Liver (tissue), 8 donors: ENCODE measurements at regions not wholly inside any gene's neighbourhood (a gene's known extent, or its start where the extent isn't known, plus 50 kb on each side); places are given as distances from the start of the nearest gene placed in this dataset.

ENCODE experiments used
- DNase-seq: peaks from one replicate; pipeline ENCODE4 v3.0.0-alpha.2; 2017; ENCODE audit warnings: low spot score
- H3K27ac ChIP-seq, 2 donors: one replicate each; pipeline ENCODE4 v1.7.0; 2013; ENCODE audit warnings: inconsistent platforms in 2 of 2, low read length in 2 of 2, control low read depth in 1 of 2, low read depth in 1 of 2, mild to moderate bottlenecking in 1 of 2
- H3K27me3 ChIP-seq, 4 donors: one replicate each; pipeline versions ENCODE4 v1.6.1 to v1.7.0; 2013; ENCODE audit warnings: low read length in 3 of 4, inconsistent platforms in 1 of 4, mild to moderate bottlenecking in 1 of 4, moderate library complexity in 1 of 4; ENCODE audit not compliant: control insufficient read depth in 4 of 4, insufficient read depth in 4 of 4
- H3K36me3 ChIP-seq, 4 donors: one replicate each; pipeline versions ENCODE4 v1.6.1 to v1.7.0; 2013; ENCODE audit warnings: low read length in 3 of 4, mild to moderate bottlenecking in 3 of 4, low read depth in 1 of 4, moderate library complexity in 1 of 4; ENCODE audit not compliant: control insufficient read depth in 4 of 4, insufficient read depth in 3 of 4
- H3K4me1 ChIP-seq, 4 donors: one replicate each; pipeline versions ENCODE4 v1.6.1 to v1.7.0; 2013; ENCODE audit warnings: low read length in 3 of 4, mild to moderate bottlenecking in 3 of 4, moderate library complexity in 1 of 4; ENCODE audit not compliant: control insufficient read depth in 4 of 4, insufficient read depth in 4 of 4
- H3K4me3 ChIP-seq, 3 donors: one replicate each; pipeline versions ENCODE4 v1.6.1 to v1.7.0; 2013; ENCODE audit warnings: low read length in 3 of 3, control low read depth in 1 of 3, low read depth in 1 of 3, mild to moderate bottlenecking in 1 of 3
- H3K9ac ChIP-seq, 2 donors: one replicate each; pipeline ENCODE4 v1.7.0; 2013; ENCODE audit warnings: low read length in 2 of 2, mild to moderate bottlenecking in 2 of 2, moderate library complexity in 2 of 2, control low read depth in 1 of 2, low read depth in 1 of 2
- H3K9me3 ChIP-seq, 4 donors: one replicate each; pipeline versions ENCODE4 v1.6.1 to v1.7.0; 2013; ENCODE audit warnings: low read length in 3 of 4; ENCODE audit not compliant: control insufficient read depth in 4 of 4
- ATF3 ChIP-seq: IDR thresholded peaks from 2 replicates; pipeline ENCODE4 v1.6.1; 2016; ENCODE audit warnings: antibody characterized with exemption
- CTCF ChIP-seq: fragments of 150-350 bp; IDR thresholded peaks from 2 replicates; pipeline ENCODE4 v1.5.1; 2017; ENCODE audit warnings: improper control_type of control experiment, low read depth, low read length; ENCODE audit not compliant: missing input control
- EGR1 ChIP-seq, 2 donors: IDR thresholded peaks; 2 replicates each; pipeline ENCODE4 v1.6.1; 2016 to 2018; ENCODE audit warnings: antibody characterized with exemption in 2 of 2, low read depth in 2 of 2
- FOXA1 ChIP-seq: IDR thresholded peaks from 2 replicates; pipeline ENCODE4 v1.6.1; 2016; ENCODE audit warnings: antibody characterized with exemption
- FOXA2 ChIP-seq: IDR thresholded peaks from 2 replicates; pipeline ENCODE4 v1.6.1; 2016; ENCODE audit warnings: antibody characterized with exemption
- GABPA ChIP-seq, 2 donors: IDR thresholded peaks in 1 of 2; conservative IDR thresholded peaks in 1 of 2; 2 replicates each; pipeline ENCODE4 v1.6.1; 2016; ENCODE audit warnings: antibody characterized with exemption in 2 of 2, mild to moderate bottlenecking in 1 of 2, moderate library complexity in 1 of 2
- HNF4A ChIP-seq, 2 donors: conservative IDR thresholded peaks; 2 replicates each; pipeline ENCODE4 v1.6.1; 2016; ENCODE audit warnings: antibody characterized with exemption in 2 of 2, mild to moderate bottlenecking in 2 of 2
- HNF4G ChIP-seq: IDR thresholded peaks from 2 replicates; pipeline ENCODE4 v1.6.1; 2016; ENCODE audit warnings: antibody characterized with exemption
- JUND ChIP-seq, 2 donors: IDR thresholded peaks; 2 replicates each; pipeline ENCODE4 v1.6.1; 2016; ENCODE audit warnings: antibody characterized with exemption in 2 of 2
- MAX ChIP-seq: IDR thresholded peaks from 2 replicates; pipeline ENCODE4 v1.6.1; 2016; ENCODE audit warnings: antibody characterized with exemption
- NR2F2 ChIP-seq: IDR thresholded peaks from 2 replicates; pipeline ENCODE4 v1.6.1; 2016; ENCODE audit warnings: antibody characterized with exemption
- RAD21 ChIP-seq, 2 donors: IDR thresholded peaks; 2 replicates each; pipeline ENCODE4 v1.6.1; 2016; ENCODE audit warnings: antibody characterized with exemption in 2 of 2, mild to moderate bottlenecking in 2 of 2
- REST ChIP-seq: IDR thresholded peaks from 2 replicates; pipeline ENCODE4 v1.6.1; 2016; ENCODE audit warnings: antibody characterized with exemption, mild to moderate bottlenecking
- RXRA ChIP-seq, 2 donors: IDR thresholded peaks; 2 replicates each; pipeline ENCODE4 v1.6.1; 2017 to 2018; ENCODE audit warnings: antibody characterized with exemption in 2 of 2, mild to moderate bottlenecking in 1 of 2
- SP1 ChIP-seq: IDR thresholded peaks from 2 replicates; pipeline ENCODE4 v1.6.1; 2018; ENCODE audit warnings: antibody characterized with exemption, mild to moderate bottlenecking
- TAF1 ChIP-seq: conservative IDR thresholded peaks from 2 replicates; pipeline ENCODE4 v1.6.1; 2016; ENCODE audit warnings: antibody characterized with exemption, mild to moderate bottlenecking
- YY1 ChIP-seq: IDR thresholded peaks from 2 replicates; pipeline ENCODE4 v1.6.1; 2016; ENCODE audit warnings: antibody characterized with exemption, mild to moderate bottlenecking
- ZBTB33 ChIP-seq: IDR thresholded peaks from 2 replicates; pipeline ENCODE4 v1.6.1; 2016; ENCODE audit warnings: antibody characterized with exemption
- WGBS: extraction: QIAGEN DNeasy Blood & Tissue Kit; methylation state at CpG from one replicate; pipeline ENCODE4 v1.1.7; 2013; 5-methylcytosine and 5-hydroxymethylcytosine counted together
- donor health status: healthy.
- donor health status: healthy.
- donor health status: healthy.
- donor health status: healthy.
- donor health status: healthy.

GRCh38 chr1:83770319-83770661, 228.6 kb downstream of the TTLL7 start:
- Histone ChIP-seq H3K27ac (no peak overlapping the region), H3K27me3 (no peaks in the 10 kb centered on the region)
- TF ChIP-seq EGR1 (IDR thresholded peaks at IDR 0.05; ENCODE audit: low read depth in 2 of 2): no peak
- TF ChIP-seq FOXA1: no peak
- TF ChIP-seq RXRA (IDR thresholded peaks at IDR 0.05): no peak
- no peak for TF ChIP-seq ATF3
- no peak for TF ChIP-seq JUND (IDR thresholded peaks at IDR 0.05)

GRCh38 chr1:83769594-83770318, 229.2 kb downstream of the TTLL7 start:
- TF ChIP-seq RAD21 (IDR thresholded peaks at IDR 0.05) (peak; percentile 13 to 45), FOXA1 (no peak), SP1 (peak; percentile 45), HNF4G (peak; percentile 63), JUND (IDR thresholded peaks at IDR 0.05) (no peak), EGR1 (IDR thresholded peaks at IDR 0.05; ENCODE audit: low read depth in 2 of 2) (no peak), GABPA (IDR thresholded peaks at IDR 0.05 in 1 of 2, conservative IDR thresholded peaks at IDR 0.05 in 1 of 2) (no peak), RXRA (IDR thresholded peaks at IDR 0.05) (peak; percentile 3 to 6), REST (no peak), ZBTB33 (no peak), FOXA2 (no peak), ATF3 (no peak), YY1 (peak; percentile 52), CTCF (no peak), NR2F2 (no peak), HNF4A (conservative IDR thresholded peaks at IDR 0.05) (peak; percentile 91), TAF1 (no peak), MAX (no peak)
- Histone ChIP-seq H3K9ac (peak overlapping the region; percentile 33 to 66), H3K27me3 (no peaks in the 10 kb centered on the region), H3K27ac (peak overlapping the region; percentile 44 to 48), H3K36me3 (no peaks in the 10 kb centered on the region), H3K4me1 (peaks cover 3 to 27% (median 18%) of the 10 kb centered on the region in 4 donors), H3K9me3 (no peaks in the 10 kb centered on the region), H3K4me3 (peak overlapping the region in 2 of 3 donors; percentile 20 to 32)
- WGBS: 30% methylated on average over 3 of the region's 3 CpGs
- DNase-seq: no peak

More at GRCh38 chr1:83770319-83770661, 228.6 kb downstream of the TTLL7 start:
- H3K9me3 ChIP-seq: no peaks in the 10 kb centered on the region
- no peak for DNase-seq
- H3K9ac ChIP-seq: no peak overlapping the region
- no peaks in the 10 kb centered on the region for H3K36me3 ChIP-seq
- H3K4me3 ChIP-seq: no peak overlapping the region
- peaks cover 3 to 27% (median 18%) of the 10 kb centered on the region in 4 donors for H3K4me1 ChIP-seq
